ENCODE measurements at regions not wholly inside any gene's neighbourhood (a gene's known extent, or its start where the extent isn't known, plus 50 kb on each side); places are given as distances from the start of the nearest gene placed in this dataset.

DNA sequence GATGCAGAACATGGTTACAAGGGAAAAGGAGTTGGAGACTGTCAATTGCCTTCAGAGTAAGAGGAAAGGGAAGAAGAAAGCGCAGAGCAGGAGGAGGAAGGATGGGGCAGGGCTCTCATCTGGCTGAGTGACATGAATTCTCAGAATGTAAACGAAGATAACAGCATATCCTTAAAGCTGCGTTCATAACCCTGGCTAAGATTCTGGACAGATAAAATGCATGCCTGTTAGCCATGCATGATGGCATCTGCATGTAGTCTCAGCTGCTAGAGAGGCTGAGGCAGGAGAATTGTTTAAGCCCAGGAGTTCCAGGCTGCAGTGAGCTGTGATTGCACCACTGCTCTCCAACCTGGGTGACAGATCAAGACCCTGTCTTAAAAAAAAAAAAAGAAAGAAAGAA is 493.5 kb upstream of the PRKX start:
- DNase-seq: no peak

DNA sequence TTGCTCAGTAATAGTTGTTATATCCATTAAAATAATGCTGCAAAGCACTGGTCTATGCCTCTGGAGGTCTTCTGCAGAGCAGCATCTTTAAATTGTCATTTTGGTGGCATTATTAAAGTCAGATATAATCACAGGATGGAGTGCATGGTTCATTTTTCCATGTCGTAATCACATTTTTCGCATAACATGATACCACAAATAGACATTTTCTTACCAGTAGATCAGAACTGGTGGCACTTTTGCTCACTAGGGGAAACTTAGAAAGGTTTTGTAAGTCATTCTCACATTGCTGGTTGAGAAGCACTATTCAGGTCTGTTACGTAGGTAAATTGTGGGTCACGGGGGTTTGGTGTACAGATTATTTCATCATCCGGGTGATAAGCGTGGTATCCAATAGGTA is 484.5 kb upstream of the PRKX start:
- DNase-seq: no peak

DNA sequence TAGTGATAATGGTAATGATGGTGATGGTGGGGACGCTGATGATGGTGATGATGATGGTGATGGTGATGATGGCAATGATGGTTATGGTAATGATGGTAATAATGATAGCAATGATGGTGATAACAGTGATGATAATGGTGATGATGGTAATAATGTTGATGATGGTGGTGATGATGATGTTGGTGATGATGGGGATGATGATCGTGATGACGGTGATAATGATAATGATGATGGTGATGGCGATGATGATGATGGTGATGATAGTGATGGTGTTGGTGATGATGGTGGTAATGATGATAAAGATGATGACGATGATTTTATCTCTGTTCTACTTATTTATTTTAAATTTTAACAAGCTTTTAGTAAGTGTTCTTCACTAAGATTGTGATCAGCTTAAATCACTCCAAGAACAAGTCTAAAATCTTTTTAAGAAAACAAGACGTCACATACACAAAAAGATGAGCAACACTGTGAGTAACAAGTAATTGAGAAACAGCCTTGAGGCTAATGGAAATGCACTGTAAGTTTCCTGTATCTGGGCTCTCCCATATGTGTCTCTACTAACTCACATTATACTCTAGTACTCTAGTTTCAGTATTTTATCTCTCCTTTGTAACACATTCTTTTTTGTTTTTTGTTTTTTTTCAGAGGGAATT is 480.2 kb upstream of the PRKX start:
- no peak for DNase-seq

GRCh38 chrX:4186331-4186730 is 472.9 kb upstream of the PRKX start:
- no peak for DNase-seq

DNA sequence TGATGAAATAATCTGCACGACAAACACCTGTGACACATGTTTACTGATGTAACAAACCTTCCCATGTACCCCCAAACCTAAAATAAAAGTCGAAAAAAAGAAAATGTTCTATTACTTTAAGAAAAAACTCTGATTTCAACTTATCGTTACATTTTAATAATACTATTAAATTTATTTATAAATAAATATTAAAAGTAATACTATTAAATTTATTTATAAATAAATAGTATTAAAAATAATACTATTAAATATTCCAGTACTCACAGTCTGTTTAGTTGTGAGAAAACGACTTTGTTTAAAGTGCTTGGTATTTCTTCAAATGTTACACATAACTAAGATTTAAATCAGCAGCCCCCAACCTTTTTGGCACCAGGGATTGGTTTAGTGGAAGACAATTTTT is 471.6 kb upstream of the PRKX start:
- DNase-seq: no peak

DNA sequence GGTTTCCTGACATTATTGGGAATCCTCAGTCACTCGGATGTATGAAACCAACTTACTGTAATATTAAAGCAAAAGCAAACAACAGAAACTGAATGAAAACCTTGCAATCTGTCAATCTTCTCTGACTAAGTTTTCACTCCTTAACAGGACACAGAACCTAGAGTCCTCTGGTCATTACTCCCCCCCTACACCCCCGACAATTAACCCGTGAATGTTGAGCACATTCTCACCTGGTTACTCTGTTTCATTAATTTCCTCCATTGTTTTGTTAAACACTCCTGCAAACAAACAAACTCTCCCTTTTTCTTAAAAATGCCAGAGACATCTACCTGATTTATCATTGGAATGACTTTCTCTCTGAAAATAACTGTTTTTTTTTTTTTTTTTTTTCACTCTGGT is 469.0 kb upstream of the PRKX start:
- DNase-seq: no peak

GRCh38 chrX:4181782-4182407 is 468.4 kb upstream of the PRKX start:
- no peak for DNase-seq

GRCh38 chrX:4179031-4179430 is 465.6 kb upstream of the PRKX start:
- DNase-seq: no peak

DNA sequence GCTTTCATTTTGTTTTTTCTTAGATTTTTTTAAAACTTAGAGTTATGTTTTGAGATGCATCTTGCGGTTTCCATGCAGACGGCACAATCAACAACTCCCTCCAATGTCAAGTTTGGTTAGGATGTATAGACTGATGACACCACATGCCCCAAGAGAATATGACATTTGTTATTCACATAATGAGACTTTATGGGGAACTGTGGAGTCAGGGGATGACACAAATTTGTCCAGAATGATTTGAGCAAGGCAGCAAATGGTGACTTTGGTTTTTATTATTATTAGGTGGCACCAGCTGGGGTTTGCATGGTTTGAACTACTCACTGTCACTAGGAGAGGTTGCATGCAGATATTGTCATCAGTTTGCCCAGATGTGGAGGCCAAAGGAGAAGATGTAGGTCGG is 461.8 kb upstream of the PRKX start:
- DNase-seq: no peak

- DNase-seq: no peak
Observed at GRCh38 chrX:4173743-4174142, 460.3 kb upstream of the PRKX start.

GRCh38 chrX:4151798-4152197 is 438.3 kb upstream of the PRKX start:
- DNase-seq: no peak

GRCh38 chrX:4150259-4150658 is 436.8 kb upstream of the PRKX start:
- DNase-seq: no peak

GRCh38 chrX:4129626-4130025 is 416.2 kb upstream of the PRKX start:
- DNase-seq: no peak

- DNase-seq: no peak
Observed at GRCh38 chrX:4118666-4119530, 405.4 kb upstream of the PRKX start.

- no peak for DNase-seq
Observed at GRCh38 chrX:4110964-4111363, 397.5 kb upstream of the PRKX start.

GRCh38 chrX:4094926-4095325 is 381.5 kb upstream of the PRKX start:
- no peak for DNase-seq

DNA sequence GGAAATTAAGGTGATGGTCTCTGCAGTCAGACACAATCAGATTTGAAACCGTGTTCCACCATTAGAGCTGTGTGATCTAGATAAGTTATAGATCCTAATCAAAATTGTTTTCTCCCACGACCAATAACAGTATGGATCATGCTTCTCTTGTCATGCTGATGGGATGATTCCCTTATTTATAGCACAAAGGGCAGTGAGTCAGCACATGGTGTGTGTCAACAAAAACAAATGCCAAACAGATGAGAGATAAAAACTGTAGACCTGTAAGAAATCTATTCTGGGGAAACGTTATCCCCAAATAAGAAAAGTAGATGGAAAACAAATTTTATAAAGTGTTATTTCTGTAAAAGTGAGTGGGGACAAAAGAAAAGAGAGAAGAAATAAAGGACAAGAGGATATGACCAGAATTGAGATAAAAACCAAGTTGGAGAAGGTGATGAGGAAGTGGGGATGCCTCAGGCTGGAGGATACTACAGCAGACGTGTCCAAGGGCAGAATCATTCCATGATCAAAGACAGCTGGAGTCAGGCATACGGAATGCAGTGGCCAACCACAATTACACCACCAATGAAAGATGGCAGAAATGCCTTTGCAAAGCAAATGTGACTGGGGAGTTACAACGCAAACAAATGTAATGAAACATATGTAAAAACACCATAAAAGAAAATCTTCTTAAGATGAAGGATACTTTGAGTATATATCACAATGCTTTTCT is 377.8 kb upstream of the PRKX start:
- DNase-seq: no peak

- no peak for DNase-seq
Observed at GRCh38 chrX:4059893-4060292, 346.4 kb upstream of the PRKX start.

DNA sequence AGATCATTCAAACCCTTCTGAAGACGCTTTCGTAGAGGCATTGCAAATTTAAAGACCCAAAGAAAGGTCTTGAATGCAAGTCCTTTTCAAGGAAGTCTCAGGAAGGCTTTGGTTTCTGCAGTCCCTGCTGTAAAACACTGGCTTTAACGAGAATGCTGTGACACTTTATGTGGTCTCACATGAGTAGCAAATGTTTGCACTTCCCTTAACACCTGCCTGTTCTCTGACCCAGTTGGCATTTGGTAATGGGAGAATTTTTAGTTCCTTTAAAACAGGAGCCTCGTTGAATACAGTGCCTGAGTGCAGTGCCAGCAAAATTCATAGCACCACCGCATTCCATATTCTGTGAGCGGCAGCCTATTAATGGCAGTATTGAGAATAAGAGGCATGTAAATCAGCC is 330.5 kb upstream of the PRKX start:
- no peak for DNase-seq

DNA sequence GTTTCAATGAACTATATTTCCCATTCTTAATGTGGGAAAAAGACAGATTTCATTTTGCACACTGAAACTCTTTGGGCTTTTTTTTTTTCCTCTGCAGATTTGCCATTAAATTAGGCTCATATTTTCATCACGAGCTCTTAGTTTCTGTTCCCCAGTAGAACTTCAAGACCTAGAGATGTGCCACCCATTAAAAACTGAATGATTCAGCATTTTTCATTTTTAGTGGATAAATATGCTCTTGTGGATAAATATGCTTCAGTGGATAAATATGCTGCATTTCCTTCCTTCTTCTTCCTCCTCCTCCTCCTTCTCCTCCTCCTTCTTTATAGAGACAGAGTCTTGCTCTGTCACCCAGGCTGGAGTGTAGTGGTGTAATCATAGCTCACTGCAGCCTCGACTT is 322.4 kb upstream of the PRKX start:
- no peak for DNase-seq

GRCh38 chrX:4028151-4028550 is 314.7 kb upstream of the PRKX start:
- no peak for DNase-seq

DNA sequence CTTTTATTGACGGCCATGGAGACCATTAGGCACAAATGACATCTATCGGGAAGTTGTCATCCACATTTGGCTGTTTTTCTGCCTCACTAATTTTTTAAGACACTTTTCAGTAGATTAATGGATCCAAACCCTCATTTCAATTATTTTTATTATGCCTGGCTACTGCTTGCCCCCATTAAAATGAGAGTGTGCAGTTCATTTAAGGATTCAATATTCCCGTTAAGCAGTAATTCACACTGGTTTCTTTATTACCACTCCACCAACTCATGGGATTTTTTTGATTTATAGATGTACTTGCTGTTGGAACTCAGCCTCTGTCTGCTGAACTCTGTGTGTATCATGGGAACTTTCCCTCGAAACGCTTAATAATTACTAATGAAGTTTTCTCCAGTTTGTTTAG is 291.8 kb upstream of the PRKX start:
- no peak for DNase-seq

- DNase-seq: no peak
Observed at GRCh38 chrX:4004822-4005221, 291.4 kb upstream of the PRKX start.

Measured in T-helper 9 cell (primary cell).